Psoas muscle (tissue), 7 donors: ENCODE measurements at regions not wholly inside any gene's neighbourhood (a gene's known extent, or its start where the extent isn't known, plus 50 kb on each side); places are given as distances from the start of the nearest gene placed in this dataset.

Experiments used
- ATAC-seq, 4 donors: fragments of 200-7000 bp; cut with Tn5 transposase; one replicate each; pipeline ENCODE4 v1.9.1; 2020; ENCODE audit warnings: moderate library complexity in 3 of 4, mild to moderate bottlenecking in 2 of 4
- DNase-seq, 2 donors: peaks; one replicate each; pipeline ENCODE4 v3.0.0-alpha.2; 2020
- H3K27ac ChIP-seq: fragments of 200-600 bp; one replicate; pipeline ENCODE4 v1.8.0; 2022
- H3K27me3 ChIP-seq, 3 donors: fragments of 200-600 bp in 1 of 3; one replicate each; pipeline versions ENCODE4 v1.6.1 to v1.8.0; 2013 to 2022; ENCODE audit warnings: low read length in 2 of 3, mild to moderate bottlenecking in 2 of 3, moderate library complexity in 1 of 3; ENCODE audit not compliant: insufficient read depth in 3 of 3
- H3K36me3 ChIP-seq, 2 donors: fragments of 200-600 bp in 1 of 2; one replicate each; pipeline versions ENCODE4 v1.6.1 to v1.8.0; 2013 to 2022; ENCODE audit warnings: low read depth in 1 of 2, mild to moderate bottlenecking in 1 of 2, moderate library complexity in 1 of 2; ENCODE audit not compliant: insufficient read depth in 1 of 2
- H3K4me1 ChIP-seq: fragments of 200-600 bp; one replicate; pipeline ENCODE4 v1.8.0; 2022
- H3K4me3 ChIP-seq: fragments of 200-600 bp; one replicate; pipeline ENCODE4 v1.8.0; 2022; ENCODE audit warnings: mild to moderate bottlenecking
- H3K9me3 ChIP-seq: fragments of 200-600 bp; one replicate; pipeline ENCODE4 v1.8.0; 2022
- WGBS, 3 donors: extraction: QIAGEN DNeasy Blood & Tissue Kit; methylation state at CpG; one replicate each; pipeline versions ENCODE4 v1.1.6 to v1.1.7; 2013; 5-methylcytosine and 5-hydroxymethylcytosine counted together
- intact Hi-C, 2 donors: fragments of 100-400 bp; cut with DNase I; formaldehyde crosslinking; loops; one replicate each; pipeline versions ENCODE4 v1.11.0 to v1.14.2; 2022
- TF ChIP-seq, protein P1 (sequence below): fragments of 200-600 bp; IDR thresholded peaks from one replicate; pipeline ENCODE4 v1.8.0; 2022; ENCODE audit warnings: antibody characterized with exemption
- donor health status: healthy with polysubstance abuse.
- donor health status: DM: no; HTN: no; CAD: no; lungs with moderate emphysema.
- donor health status: Bipolar disorder and iron deficiency.
- donor health status: healthy.
- donor health status: DM: yes; HTN: yes; CAD: no.
- donor health status: DM: no; HTN: no; CAD: no.
- donor health status: DM: yes; HTN: yes; CAD: no.

GRCh38 chr2:14433946-14434495 lies 198.5 kb upstream of the LRATD1 start:
- Histone ChIP-seq H3K36me3 (no peaks in the 10 kb centered on the region), H3K27me3 (no peaks in the 10 kb centered on the region), H3K4me3 (no peak overlapping the region), H3K4me1 (no peaks in the 10 kb centered on the region), H3K27ac (no peak overlapping the region), H3K9me3 (no peaks in the 10 kb centered on the region)
- ATAC-seq (no peak), DNase-seq (no peak)
- TF ChIP-seq, protein P1, sequence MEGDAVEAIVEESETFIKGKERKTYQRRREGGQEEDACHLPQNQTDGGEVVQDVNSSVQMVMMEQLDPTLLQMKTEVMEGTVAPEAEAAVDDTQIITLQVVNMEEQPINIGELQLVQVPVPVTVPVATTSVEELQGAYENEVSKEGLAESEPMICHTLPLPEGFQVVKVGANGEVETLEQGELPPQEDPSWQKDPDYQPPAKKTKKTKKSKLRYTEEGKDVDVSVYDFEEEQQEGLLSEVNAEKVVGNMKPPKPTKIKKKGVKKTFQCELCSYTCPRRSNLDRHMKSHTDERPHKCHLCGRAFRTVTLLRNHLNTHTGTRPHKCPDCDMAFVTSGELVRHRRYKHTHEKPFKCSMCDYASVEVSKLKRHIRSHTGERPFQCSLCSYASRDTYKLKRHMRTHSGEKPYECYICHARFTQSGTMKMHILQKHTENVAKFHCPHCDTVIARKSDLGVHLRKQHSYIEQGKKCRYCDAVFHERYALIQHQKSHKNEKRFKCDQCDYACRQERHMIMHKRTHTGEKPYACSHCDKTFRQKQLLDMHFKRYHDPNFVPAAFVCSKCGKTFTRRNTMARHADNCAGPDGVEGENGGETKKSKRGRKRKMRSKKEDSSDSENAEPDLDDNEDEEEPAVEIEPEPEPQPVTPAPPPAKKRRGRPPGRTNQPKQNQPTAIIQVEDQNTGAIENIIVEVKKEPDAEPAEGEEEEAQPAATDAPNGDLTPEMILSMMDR = no peak
- intact Hi-C loops = no loop called here
- WGBS, 3 donors = 80 to 85% (median 83%) methylated on average over 5 of the region's 5 CpGs

DNA sequence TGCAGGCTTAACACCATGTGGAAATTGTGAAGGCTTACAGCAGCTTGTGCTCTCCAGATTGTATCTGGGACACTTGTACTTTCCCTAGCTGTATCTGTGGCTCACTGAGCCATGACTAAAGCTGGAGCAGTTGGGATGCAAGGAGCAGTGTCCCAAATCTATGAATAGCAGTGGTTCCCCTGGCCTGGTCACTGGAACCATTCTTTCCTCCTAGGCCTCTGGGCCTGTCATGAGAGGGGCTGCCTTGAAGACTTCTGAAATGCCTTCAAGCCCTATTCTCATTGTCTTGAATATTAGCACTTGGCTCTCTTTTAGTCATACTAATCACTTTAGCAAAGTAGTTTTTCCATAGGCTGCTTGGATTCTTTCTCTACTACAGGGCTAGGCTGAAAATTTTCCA lies 186.8 kb upstream of the LRATD1 start:
- DNase-seq (no peak), ATAC-seq (no peak)
- intact Hi-C loops = no loop called here
- Histone ChIP-seq H3K27me3 (no peaks in the 10 kb centered on the region), H3K9me3 (no peaks in the 10 kb centered on the region), H3K4me1 (no peaks in the 10 kb centered on the region), H3K36me3 (no peaks in the 10 kb centered on the region), H3K27ac (no peak overlapping the region), H3K4me3 (no peak overlapping the region)
- TF ChIP-seq, protein P1 = no peak

DNA sequence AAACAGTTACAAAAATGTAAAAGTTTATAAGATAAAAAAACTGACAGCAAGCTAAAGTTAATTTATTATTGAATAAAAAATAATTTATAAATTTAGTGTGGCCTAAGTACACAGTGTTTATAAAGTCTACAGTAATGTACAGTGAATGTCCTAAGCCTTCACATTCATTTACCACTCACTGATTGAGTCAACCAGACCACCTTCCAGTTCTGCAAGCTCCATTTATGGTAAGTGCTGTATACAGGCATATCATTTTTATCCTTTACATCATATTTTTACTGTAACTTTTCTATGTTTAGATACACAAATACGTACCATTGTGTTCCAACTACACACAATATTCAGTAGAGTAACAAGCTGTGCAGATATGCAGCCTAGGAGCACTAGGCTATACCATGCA lies 184.2 kb upstream of the LRATD1 start:
- WGBS, 3 donors = 78 to 87% (median 80%) methylated on average over 1 of the region's 1 CpG
- H3K27me3 ChIP-seq = no peaks in the 10 kb centered on the region
- no peak overlapping the region for H3K27ac ChIP-seq
- intact Hi-C loops = no loop called here
- H3K4me1 ChIP-seq = no peaks in the 10 kb centered on the region
- DNase-seq (no peak), ATAC-seq (no peak)
- no peaks in the 10 kb centered on the region for H3K36me3 ChIP-seq
- H3K9me3 ChIP-seq = no peaks in the 10 kb centered on the region
- TF ChIP-seq, protein P1 = no peak
- H3K4me3 ChIP-seq = no peak overlapping the region

DNA sequence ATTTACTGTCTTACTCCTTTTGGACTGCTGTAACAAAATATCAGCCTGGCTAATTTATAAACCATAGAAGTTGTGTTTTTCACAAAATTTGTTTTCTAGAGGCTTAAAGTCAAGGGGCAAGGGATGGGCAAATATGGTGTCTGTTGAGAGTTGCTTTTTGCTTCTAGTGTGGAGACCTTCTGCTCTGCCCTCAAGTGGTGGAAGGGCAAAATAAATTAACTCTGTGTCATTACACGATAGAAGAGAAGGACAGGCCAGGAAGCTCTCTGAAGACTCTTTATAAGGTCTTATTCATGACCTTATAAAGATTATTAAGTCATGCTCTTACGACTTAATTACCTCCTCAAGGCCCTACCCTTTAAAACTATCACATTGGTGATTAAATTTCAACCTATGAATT lies 181.2 kb upstream of the LRATD1 start:
- Histone ChIP-seq H3K36me3 (no peaks in the 10 kb centered on the region), H3K9me3 (no peaks in the 10 kb centered on the region), H3K4me3 (no peak overlapping the region), H3K4me1 (no peaks in the 10 kb centered on the region), H3K27ac (no peak overlapping the region), H3K27me3 (no peaks in the 10 kb centered on the region)
- TF ChIP-seq, protein P1 = no peak
- no peak for ATAC-seq
- no peak for DNase-seq
- intact Hi-C loops = no loop called here
- WGBS, 3 donors = 75 to 76% (median 75%) methylated on average over 2 of the region's 2 CpGs

DNA sequence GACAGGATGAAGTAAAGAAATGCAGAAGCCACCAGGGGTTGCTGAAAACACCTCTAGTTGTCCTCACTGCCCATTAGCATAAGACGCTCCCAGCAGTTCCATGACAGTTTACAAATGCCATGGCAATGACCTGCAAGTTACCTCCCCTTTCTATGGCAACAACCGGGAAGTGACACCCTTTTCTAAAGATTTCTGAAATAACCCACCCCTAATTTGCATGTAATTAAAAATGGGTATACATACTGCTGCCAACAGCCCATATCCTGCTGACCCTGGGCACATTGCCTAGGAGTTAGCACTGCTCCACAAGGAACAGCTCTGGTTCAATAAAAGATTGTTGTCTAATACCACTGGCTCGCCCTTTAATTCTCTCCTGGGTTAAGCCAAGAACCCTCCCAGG lies 178.3 kb upstream of the LRATD1 start:
- TF ChIP-seq, protein P1 = no peak
- H3K4me3 ChIP-seq = no peak overlapping the region
- intact Hi-C loops = no loop called here
- ATAC-seq (no peak), DNase-seq (no peak)
- H3K4me1 ChIP-seq = no peaks in the 10 kb centered on the region
- 83 to 92% (median 84%) methylated on average over 3 of the region's 3 CpGs for WGBS, 3 donors
- H3K36me3 ChIP-seq = no peaks in the 10 kb centered on the region
- no peaks in the 10 kb centered on the region for H3K27me3 ChIP-seq
- no peak overlapping the region for H3K27ac ChIP-seq
- H3K9me3 ChIP-seq = no peaks in the 10 kb centered on the region
